Heart left ventricle (tissue), 16 donors: ENCODE measurements at regions not wholly inside any gene's neighbourhood (a gene's known extent, or its start where the extent isn't known, plus 50 kb on each side); places are given as distances from the start of the nearest gene placed in this dataset.

ENCODE experiments used
- ATAC-seq, 4 donors: fragments of 200-7000 bp; cut with Tn5 transposase; one replicate each; pipeline ENCODE4 v1.9.1; 2020 to 2022; ENCODE audit warnings: moderate library complexity in 4 of 4, mild to moderate bottlenecking in 3 of 4, moderate number of reproducible peaks in 1 of 4
- DNase-seq, 5 donors: peaks; one replicate each; pipeline ENCODE4 v3.0.0-alpha.2; 2020
- H3K27ac ChIP-seq, 12 donors: fragments of 200-600 bp; sonication (generic) in 4 of 12; one replicate each; pipeline versions ENCODE4 v1.5.0 to v1.8.0; 2016 to 2022; ENCODE audit warnings: mild to moderate bottlenecking in 2 of 12
- H3K27me3 ChIP-seq, 9 donors: fragments of 200-600 bp; sonication (generic) in 2 of 9; one replicate each; pipeline versions ENCODE4 v1.5.1 to v1.8.0; 2016 to 2022; ENCODE audit warnings: mild to moderate bottlenecking in 3 of 9
- H3K36me3 ChIP-seq, 9 donors: fragments of 200-600 bp; sonication (generic) in 2 of 9; one replicate each; pipeline versions ENCODE4 v1.5.0 to v1.8.0; 2018 to 2022; ENCODE audit warnings: mild to moderate bottlenecking in 2 of 9
- H3K4me1 ChIP-seq, 12 donors: fragments of 200-600 bp; sonication (generic) in 4 of 12; one replicate each; pipeline versions ENCODE4 v1.5.0 to v1.8.0; 2016 to 2022; ENCODE audit warnings: mild to moderate bottlenecking in 3 of 12
- H3K4me3 ChIP-seq, 12 donors: fragments of 200-600 bp; sonication (generic) in 4 of 12; one replicate each; pipeline versions ENCODE4 v1.5.0 to v1.8.0; 2017 to 2022; ENCODE audit warnings: mild to moderate bottlenecking in 9 of 12, moderate library complexity in 4 of 12
- H3K9me3 ChIP-seq, 12 donors: fragments of 200-600 bp; sonication (generic) in 4 of 12; one replicate each; pipeline versions ENCODE4 v1.5.0 to v1.8.0; 2016 to 2022; ENCODE audit warnings: mild to moderate bottlenecking in 1 of 12
- POLR2A ChIP-seq, 2 donors: fragments of 450-650 bp; IDR thresholded peaks; one replicate each; pipeline ENCODE4 v1.6.1; 2017; ENCODE audit warnings: antibody characterized with exemption in 2 of 2, mild to moderate bottlenecking in 2 of 2, moderate library complexity in 2 of 2
- WGBS, 4 donors: extraction: QIAGEN DNeasy Blood & Tissue Kit in 2 of 4; methylation state at CpG; one replicate each; pipeline versions ENCODE4 v1.1.5 to v1.1.7; 2013 to 2018; 5-methylcytosine and 5-hydroxymethylcytosine counted together
- intact Hi-C, 10 donors: fragments of 100-400 bp; cut with DNase I; formaldehyde crosslinking; loops; one replicate each; pipeline versions ENCODE4 v1.11.1 to v1.14.2; 2022
- TF ChIP-seq, protein P1 (sequence below), 12 donors: fragments of 200-600 bp; sonication (generic) in 4 of 12; IDR thresholded peaks; one replicate each; pipeline versions ENCODE4 v1.5.0 to v1.8.0; 2018 to 2022; ENCODE audit warnings: antibody characterized with exemption in 12 of 12, mild to moderate bottlenecking in 5 of 12
- donor health status: ischemic (EF 13 %, LVEDD 7.1; RV severe dilation, severe dysfunction).
- donor health status: healthy with polysubstance abuse.
- donor health status: DM: no; HTN: yes; CAD: no.
- donor health status: DM: no; HTN: no; CAD: no.
- donor health status: ischemic (EF 25% LVEDD 6.9; RV normal size, moderate dysfunction).
- donor health status: ischemic (EF 25% LVEDD 5.7; RV mildly dilated, moderate dysfunction).
- donor health status: healthy.
- donor health status: DM: yes; HTN: yes; CAD: no.
- donor health status: ischemic (EF 35%, LVEDD 5.7; RV mildly dilated, moderate dysfunction).
- donor health status: nonischemic (EF 11% LVEDD 7.7; RV severe dilation, severe dysfunction).
- donor health status: DM: yes; HTN: yes; CAD: no.
- donor health status: PGD.
- donor health status: ischemic (EF 29% LVEDD 5.4; RV normal size, mild dysfunction).
- donor health status: nonischemic (EF 23%, LVEDD 6.1; RV moderate dilation, normal function).

GRCh38 chrX:43266487-43266886 lies 389.6 kb upstream of the MAOA start:
- Histone ChIP-seq H3K27ac (no peak overlapping the region), H3K36me3 (no peaks in the 10 kb centered on the region), H3K4me1 (no peaks in the 10 kb centered on the region), H3K9me3 (peaks cover 0 to 6% (median 0%) of the 10 kb centered on the region in 12 donors), H3K4me3 (no peak overlapping the region), H3K27me3 (peaks cover 0 to 5% (median 0%) of the 10 kb centered on the region in 9 donors)
- intact Hi-C loops, result no loop called here
- ATAC-seq (no peak), DNase-seq (no peak)
- TF ChIP-seq, protein P1, sequence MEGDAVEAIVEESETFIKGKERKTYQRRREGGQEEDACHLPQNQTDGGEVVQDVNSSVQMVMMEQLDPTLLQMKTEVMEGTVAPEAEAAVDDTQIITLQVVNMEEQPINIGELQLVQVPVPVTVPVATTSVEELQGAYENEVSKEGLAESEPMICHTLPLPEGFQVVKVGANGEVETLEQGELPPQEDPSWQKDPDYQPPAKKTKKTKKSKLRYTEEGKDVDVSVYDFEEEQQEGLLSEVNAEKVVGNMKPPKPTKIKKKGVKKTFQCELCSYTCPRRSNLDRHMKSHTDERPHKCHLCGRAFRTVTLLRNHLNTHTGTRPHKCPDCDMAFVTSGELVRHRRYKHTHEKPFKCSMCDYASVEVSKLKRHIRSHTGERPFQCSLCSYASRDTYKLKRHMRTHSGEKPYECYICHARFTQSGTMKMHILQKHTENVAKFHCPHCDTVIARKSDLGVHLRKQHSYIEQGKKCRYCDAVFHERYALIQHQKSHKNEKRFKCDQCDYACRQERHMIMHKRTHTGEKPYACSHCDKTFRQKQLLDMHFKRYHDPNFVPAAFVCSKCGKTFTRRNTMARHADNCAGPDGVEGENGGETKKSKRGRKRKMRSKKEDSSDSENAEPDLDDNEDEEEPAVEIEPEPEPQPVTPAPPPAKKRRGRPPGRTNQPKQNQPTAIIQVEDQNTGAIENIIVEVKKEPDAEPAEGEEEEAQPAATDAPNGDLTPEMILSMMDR (IDR thresholded peaks at IDR 0.05), result no peak
- TF ChIP-seq POLR2A (IDR thresholded peaks at IDR 0.05), result no peak

GRCh38 chrX:43267652-43268051 lies 388.4 kb upstream of the MAOA start:
- ATAC-seq (no peak), DNase-seq (no peak)
- H3K27me3 ChIP-seq, result peaks cover 0 to 5% (median 0%) of the 10 kb centered on the region in 9 donors
- no peaks in the 10 kb centered on the region for H3K4me1 ChIP-seq
- intact Hi-C loops, result no loop called here
- no peaks in the 10 kb centered on the region for H3K36me3 ChIP-seq
- H3K9me3 ChIP-seq, result peaks cover 0 to 6% (median 0%) of the 10 kb centered on the region in 12 donors
- TF ChIP-seq POLR2A (IDR thresholded peaks at IDR 0.05), result no peak
- TF ChIP-seq, protein P1 (IDR thresholded peaks at IDR 0.05), result no peak
- H3K27ac ChIP-seq, result no peak overlapping the region
- 42 to 94% (median 87%) methylated on average over 1 to 5 of the region's 5 CpGs for WGBS, 4 donors
- no peak overlapping the region for H3K4me3 ChIP-seq

GRCh38 chrX:43269201-43269600 lies 386.9 kb upstream of the MAOA start:
- H3K36me3 ChIP-seq, result no peaks in the 10 kb centered on the region
- H3K4me1 ChIP-seq, result no peaks in the 10 kb centered on the region
- peaks cover 0 to 6% (median 0%) of the 10 kb centered on the region in 12 donors for H3K9me3 ChIP-seq
- H3K27me3 ChIP-seq, result peaks cover 0 to 5% (median 0%) of the 10 kb centered on the region in 9 donors
- intact Hi-C loops, result no loop called here
- no peak overlapping the region for H3K27ac ChIP-seq
- TF ChIP-seq, protein P1 (IDR thresholded peaks at IDR 0.05), result no peak
- no peak for TF ChIP-seq POLR2A (IDR thresholded peaks at IDR 0.05)
- no peak overlapping the region for H3K4me3 ChIP-seq
- ATAC-seq (no peak), DNase-seq (no peak)

DNA sequence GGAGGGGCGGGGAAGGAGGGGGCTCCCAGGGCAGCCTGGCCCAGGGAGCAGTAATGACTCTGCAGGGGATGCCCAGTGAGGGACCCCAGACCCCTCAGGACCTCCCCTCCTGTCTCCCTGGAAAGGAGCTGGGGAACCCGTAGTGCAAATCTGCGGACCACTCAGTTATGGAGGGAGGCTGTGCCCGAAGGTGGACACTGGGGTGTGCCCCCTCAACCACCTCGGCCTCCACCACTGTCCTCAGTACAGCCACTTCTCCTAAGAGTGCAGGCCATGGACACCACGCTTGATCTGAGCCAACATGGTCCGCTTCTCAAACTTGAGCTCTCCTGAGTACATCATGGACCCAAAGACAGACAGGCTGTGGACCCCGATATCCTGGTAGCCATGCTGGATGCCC lies 378.2 kb upstream of the MAOA start:
- intact Hi-C loops, result no loop called here
- H3K27ac ChIP-seq, result no peak overlapping the region
- no peak overlapping the region for H3K4me3 ChIP-seq
- no peaks in the 10 kb centered on the region for H3K36me3 ChIP-seq
- peaks cover 0 to 15% (median 0%) of the 10 kb centered on the region in 12 donors for H3K9me3 ChIP-seq
- ATAC-seq (no peak), DNase-seq (no peak)
- 92 to 95% (median 94%) methylated on average over 3 to 8 of the region's 8 CpGs for WGBS, 4 donors
- no peaks in the 10 kb centered on the region for H3K27me3 ChIP-seq
- no peaks in the 10 kb centered on the region for H3K4me1 ChIP-seq
- TF ChIP-seq, protein P1 (IDR thresholded peaks at IDR 0.05), result no peak
- no peak for TF ChIP-seq POLR2A (IDR thresholded peaks at IDR 0.05)
